Retinal pigment epithelial cell (primary cell): ENCODE measurements at regions not wholly inside any gene's neighbourhood (a gene's known extent, or its start where the extent isn't known, plus 50 kb on each side); places are given as distances from the start of the nearest gene placed in this dataset.

Experiments used
- DNase-seq: peaks from one replicate; pipeline ENCODE4 v3.0.0-alpha.2; 2010; ENCODE audit warnings: low read depth
- H3K4me3 ChIP-seq: 2 replicates; pipeline ENCODE4 v1.5.1; 2011; ENCODE audit warnings: mild to moderate bottlenecking, low read length, control low read depth, moderate library complexity
- CTCF ChIP-seq: conservative IDR thresholded peaks from 2 replicates; pipeline ENCODE4 v1.5.1; 2011; ENCODE audit warnings: low read depth, low read length, control low read depth, inconsistent platforms

- TF ChIP-seq CTCF: no peak
- peak overlapping the region; percentile 48 for H3K4me3 ChIP-seq
- DNase-seq: no peak
Observed at GRCh38 chr11:22433094-22433455, 94.9 kb downstream of the SLC17A6 start.

- H3K4me3 ChIP-seq: peak overlapping the region; percentile 48
- no peak for TF ChIP-seq CTCF
- DNase-seq: no peak
Observed at GRCh38 chr11:22432291-22433093, 94.3 kb downstream of the SLC17A6 start.

- no peak overlapping the region for H3K4me3 ChIP-seq
- TF ChIP-seq CTCF: no peak
- no peak for DNase-seq
Observed at GRCh38 chr11:22431106-22431505, 92.9 kb downstream of the SLC17A6 start.

- TF ChIP-seq CTCF: no peak
- no peak for DNase-seq
- H3K4me3 ChIP-seq: no peak overlapping the region
Observed at GRCh38 chr11:22430639-22431038, 92.5 kb downstream of the SLC17A6 start.

GRCh38 chr11:22430141-22430541 lies 92.0 kb downstream of the SLC17A6 start:
- no peak for TF ChIP-seq CTCF
- H3K4me3 ChIP-seq: no peak overlapping the region
- DNase-seq: no peak
